ENCODE measurements at regions not wholly inside any gene's neighbourhood (a gene's known extent, or its start where the extent isn't known, plus 50 kb on each side); places are given as distances from the start of the nearest gene placed in this dataset.

DNA sequence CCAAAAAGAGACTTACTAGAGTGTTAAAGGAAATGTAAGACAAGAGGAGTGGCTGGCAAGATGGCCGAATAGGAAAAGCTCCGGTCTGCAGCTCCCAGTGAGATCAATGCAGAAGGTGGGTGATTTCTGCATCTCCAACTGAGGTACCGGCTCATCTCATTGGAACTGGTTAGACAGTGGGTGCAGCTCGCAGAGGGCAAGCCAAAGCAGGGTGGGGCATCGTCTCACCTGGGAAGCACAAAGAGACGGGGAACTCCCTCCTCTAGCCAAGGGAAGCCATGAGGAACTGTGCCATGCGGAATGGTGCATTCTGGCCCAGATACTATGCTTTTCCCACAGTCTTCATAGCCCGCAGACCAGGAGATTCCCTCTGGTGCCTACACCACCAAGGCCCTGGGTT, 308.7 kb downstream of the AGTPBP1 start:
- in situ Hi-C loops (cut with MboI; ENCODE audit: low sequenced_read_pairs): no loop called here
- ATAC-seq (ENCODE audit: low read depth) (no peak), DNase-seq (no peak)
- Histone ChIP-seq H3K4me1 (ENCODE audit: control insufficient read depth, insufficient read depth, low read length) (no peaks in the 10 kb centered on the region), H2AK5ac (ENCODE audit: low read depth, low read length) (no peak overlapping the region), H3K56ac (ENCODE audit: extremely low read depth, insufficient read depth, low read length) (no peak overlapping the region), H3K79me1 (ENCODE audit: low read depth in 1 of 2, low read length in 2 of 2) (no peaks in the 10 kb centered on the region), H4K5ac (ENCODE audit: low read depth, low read length) (no peak overlapping the region), H3K4me2 (ENCODE audit: low read depth, low read length) (no peak overlapping the region), H2AK9ac (replicated peaks; ENCODE audit: low read depth, low read length, poor library complexity) (no peak overlapping the region), H2BK15ac (ENCODE audit: low read depth, low read length) (no peak overlapping the region), H3K18ac (ENCODE audit: low read depth, low read length) (no peak overlapping the region), H3K9me1 (ENCODE audit: insufficient read depth, low read length) (no peaks in the 10 kb centered on the region), H4K8ac (ENCODE audit: low read depth in 2 of 2, low read length in 2 of 2) (no peak overlapping the region), H3K4me3 (ENCODE audit: insufficient read depth, low read depth, low read length) (no peak overlapping the region), H3K23ac (ENCODE audit: low read depth, low read length) (no peak overlapping the region), H3K9me3 (ENCODE audit: control insufficient read depth, insufficient read depth, low read length) (peaks cover 25% of the 10 kb centered on the region), H3K27ac (ENCODE audit: insufficient read depth, low read length) (no peak overlapping the region), H2AFZ (replicated peaks; ENCODE audit: low read length, poor library complexity) (no peak overlapping the region), H2BK5ac (ENCODE audit: low read depth, low read length, poor library complexity, severe bottlenecking) (no peak overlapping the region), H3K36me3 (ENCODE audit: control insufficient read depth, insufficient read depth, low read length) (no peaks in the 10 kb centered on the region), H2BK20ac (ENCODE audit: low read depth, low read length) (no peak overlapping the region), H2BK120ac (ENCODE audit: low read depth, low read length) (no peak overlapping the region), H4K91ac (ENCODE audit: insufficient read depth, low read depth, low read length) (no peak overlapping the region), H3K14ac (replicated peaks; ENCODE audit: low read depth, low read length) (no peak overlapping the region), H4K20me1 (ENCODE audit: insufficient read depth, low read length) (no peaks in the 10 kb centered on the region), H3K4ac (ENCODE audit: low read depth, low read length) (no peak overlapping the region), H3K27me3 (ENCODE audit: control insufficient read depth, insufficient read depth, low read length) (no peaks in the 10 kb centered on the region), H3K9ac (ENCODE audit: low read depth, low read length) (no peak overlapping the region)
- dilution Hi-C loops (cut with HindIII; ENCODE audit: low sequenced_read_pairs, unreplicated experiment): no loop called here
- POLR2A ChIA-PET (ENCODE audit: unreplicated experiment): no interaction called here
- BruUV-seq (replicated peaks): no TSS peak
- CTCF ChIA-PET: no interaction called here
- TF ChIP-seq POLR2A (IDR thresholded peaks at IDR 0.05; ENCODE audit: low read depth, low read length) (no peak), BHLHE40 (IDR thresholded peaks at IDR 0.05; ENCODE audit: low read depth, low read length) (no peak), MAFK (IDR thresholded peaks at IDR 0.05; ENCODE audit: low read depth, low read length) (no peak), MAZ (IDR thresholded peaks at IDR 0.05; ENCODE audit: borderline replicate concordance, low read depth, low read length) (no peak)
- WGBS, 2 experiments (ENCODE audit: extremely low coverage in 2 of 2, insufficient read length in 1 of 2): 67% methylated on average over 4 of the region's 8 CpGs; no CpG with 5 or more reads in 1 of the 2 experiments
- intact Hi-C loops (cut with micrococcal nuclease): no loop called here
